ENCODE measurements at regions not wholly inside any gene's neighbourhood (a gene's known extent, or its start where the extent isn't known, plus 50 kb on each side); places are given as distances from the start of the nearest gene placed in this dataset.
A peak's percentile ranks its signal among the peaks of the same experiment; 100 is the strongest.

DNA sequence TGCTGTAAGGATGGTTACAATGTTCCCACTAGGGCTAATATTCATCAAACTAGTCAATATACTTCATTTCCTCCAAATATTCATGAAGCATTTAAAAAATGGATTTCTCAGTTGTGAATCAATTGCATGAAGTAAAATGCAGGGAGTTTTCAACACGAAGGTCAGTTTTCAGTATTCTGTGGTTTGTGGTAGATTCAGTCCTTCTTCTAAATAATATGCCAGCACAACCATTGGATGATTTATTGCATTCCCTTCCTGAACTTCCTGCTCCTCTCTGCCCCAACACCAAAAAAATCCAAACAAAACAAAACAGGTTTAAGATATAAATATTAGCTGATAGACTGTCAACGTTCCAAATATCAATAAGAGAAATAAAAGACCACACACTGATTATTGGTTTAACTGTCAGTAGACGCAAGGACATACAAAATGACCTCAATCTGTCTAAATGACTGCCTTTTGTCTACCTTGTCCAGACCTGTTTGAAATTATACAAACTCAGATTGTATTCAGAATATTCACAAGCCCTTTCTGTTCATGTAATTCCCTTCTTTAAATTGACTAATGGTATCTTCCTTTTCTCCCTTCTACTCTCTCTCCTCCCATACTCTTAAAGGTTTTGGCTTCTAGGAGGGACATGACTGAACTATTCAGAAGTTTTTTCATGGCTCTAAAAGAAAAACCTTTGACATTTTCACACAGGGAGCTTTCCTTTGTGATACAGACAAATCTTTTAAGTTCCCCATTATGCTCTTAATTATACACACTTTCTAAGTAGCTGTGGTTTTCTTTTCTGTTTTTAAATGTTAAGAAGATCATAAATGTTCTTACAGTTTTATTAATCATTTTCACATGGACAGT lies 92.6 kb upstream of the STT3B start:
- no peak for DNase-seq

DNA sequence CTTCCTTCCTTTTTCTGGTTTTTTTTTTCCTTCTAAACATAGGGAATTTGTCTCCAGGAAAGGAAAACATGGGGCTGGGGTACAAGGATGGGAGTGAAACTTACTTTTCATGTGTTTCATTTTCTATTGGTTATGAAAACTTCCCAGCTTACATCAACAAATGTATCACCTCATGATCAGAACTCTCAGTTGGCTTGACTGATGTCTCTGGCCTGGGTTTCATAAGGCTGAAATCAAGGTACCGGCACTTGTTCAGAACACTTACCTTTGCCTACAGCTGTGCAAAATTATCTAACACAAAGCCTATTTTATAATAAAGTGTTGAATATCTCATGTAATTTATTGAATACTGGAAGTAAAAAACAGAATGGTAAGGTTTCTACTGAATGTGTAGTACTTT lies 91.8 kb upstream of the STT3B start:
- no peak for DNase-seq

DNA sequence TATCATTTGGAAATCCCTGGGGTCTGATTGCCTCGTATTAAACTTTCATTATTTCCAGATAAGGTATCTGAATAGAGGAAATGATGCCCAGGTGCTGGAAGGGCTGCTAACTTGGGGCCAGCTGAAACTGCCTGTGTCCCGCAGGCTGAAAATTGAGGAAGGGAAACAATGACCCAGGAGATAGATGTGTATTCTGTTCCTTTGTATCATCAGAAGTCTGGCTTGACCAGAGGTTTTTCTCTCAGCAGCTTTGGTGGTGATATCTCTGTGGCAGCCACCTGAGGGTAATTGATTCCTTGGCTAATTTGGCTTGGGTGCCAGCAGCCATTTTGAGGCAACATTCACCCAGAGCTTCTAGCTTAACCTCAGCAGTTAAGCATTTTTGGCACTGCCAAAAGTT lies 90.0 kb upstream of the STT3B start:
- no peak for DNase-seq

DNA sequence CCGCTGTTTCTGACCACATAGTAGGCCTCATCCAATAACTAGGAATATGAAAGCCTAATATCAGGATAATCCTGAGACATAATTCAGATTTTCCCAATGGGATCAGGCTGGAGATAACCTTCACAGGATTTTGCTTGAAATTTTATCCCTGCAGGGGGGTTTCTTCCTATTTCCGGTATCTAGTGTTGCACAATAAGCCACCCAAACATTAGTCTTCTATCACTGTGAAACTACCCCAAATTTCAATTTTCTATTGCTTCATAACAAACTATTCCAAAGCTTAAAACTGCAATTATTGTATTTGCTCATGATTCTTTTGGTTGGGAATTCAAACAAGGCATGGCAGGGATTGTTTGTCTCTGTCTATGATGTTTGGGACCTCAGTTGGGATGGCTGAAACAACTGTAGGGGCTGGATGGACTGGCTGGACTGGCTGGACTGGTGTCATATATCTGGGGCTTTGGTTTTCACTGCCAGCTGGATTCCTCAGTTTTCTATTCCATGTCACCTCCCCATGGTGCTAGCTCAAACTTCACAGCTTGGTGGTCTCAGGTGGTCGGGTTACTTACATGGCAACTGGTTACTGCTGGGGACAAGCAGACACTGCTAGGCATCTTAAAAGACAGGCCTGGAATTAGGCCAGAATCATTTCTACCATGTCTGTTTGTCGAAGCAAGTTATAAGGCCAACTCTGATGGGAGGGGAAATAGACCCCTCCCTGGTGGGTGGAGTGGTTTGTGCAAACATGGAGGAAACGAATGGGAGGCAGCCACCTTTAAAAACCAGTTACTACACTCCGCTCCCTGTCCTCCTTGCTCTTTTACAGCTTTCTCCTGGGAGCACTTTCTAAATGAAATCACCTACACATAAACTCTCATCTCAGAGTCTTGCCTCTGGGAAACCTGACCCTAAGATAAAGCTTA lies 88.2 kb upstream of the STT3B start:
- DNase-seq, result no peak

DNA sequence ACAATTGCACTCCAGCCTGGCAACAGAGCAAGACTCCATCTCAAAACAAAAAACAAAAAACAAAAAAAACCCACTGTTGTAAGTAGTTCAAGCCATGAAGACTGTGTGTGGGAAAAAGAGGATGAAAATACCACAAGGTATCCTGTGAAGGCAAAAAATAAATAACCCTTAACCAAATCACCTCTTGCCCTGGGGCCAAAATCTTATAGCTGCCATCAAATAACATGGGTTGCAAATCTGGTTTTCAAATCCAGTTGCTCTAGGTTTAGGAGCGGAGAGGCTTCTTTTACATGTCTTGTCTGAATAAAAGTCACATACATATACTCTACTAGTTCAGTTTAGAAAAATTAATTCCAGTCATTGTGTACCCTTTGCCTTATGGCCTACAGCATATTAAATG lies 87.0 kb upstream of the STT3B start:
- DNase-seq, result no peak

DNA sequence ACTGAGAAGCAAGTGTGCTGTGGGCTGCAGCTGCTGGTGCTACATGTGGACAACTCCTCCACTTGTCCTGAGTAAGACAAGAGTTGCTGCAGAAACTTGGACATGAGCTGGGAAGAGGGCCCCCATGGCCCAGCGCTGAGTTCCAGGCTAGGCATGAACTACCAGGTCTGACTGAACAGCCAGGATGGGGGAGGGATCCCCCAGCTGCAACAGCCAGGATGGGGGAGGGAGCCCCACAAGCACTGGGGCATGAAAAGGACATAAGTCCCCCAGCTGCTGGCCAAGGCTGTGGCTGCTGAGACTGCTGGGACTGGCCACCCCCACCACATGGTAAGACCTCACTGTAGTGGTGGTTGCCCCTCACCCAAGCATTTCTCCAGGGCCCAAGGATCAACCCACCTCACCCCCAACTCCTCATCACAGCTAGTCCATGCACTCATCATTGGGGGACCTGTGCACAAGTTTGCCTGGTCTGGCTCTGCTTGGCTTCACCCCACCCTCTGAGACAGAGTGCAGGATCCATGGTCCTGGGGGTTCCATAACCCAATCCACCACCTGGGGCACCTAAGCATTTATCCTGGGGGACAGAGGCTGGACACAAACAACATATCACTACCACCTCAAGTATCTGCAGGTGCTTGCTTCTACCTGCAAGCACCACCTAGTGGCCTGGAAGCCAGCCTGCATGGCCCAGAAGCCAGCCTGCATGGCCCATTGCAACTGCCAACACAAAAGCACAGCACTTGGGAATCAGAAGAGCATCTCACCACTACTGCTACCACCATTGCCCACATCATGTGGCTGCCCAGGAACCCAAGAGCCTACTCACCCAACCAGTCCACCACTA lies 84.5 kb upstream of the STT3B start:
- no peak for DNase-seq

DNA sequence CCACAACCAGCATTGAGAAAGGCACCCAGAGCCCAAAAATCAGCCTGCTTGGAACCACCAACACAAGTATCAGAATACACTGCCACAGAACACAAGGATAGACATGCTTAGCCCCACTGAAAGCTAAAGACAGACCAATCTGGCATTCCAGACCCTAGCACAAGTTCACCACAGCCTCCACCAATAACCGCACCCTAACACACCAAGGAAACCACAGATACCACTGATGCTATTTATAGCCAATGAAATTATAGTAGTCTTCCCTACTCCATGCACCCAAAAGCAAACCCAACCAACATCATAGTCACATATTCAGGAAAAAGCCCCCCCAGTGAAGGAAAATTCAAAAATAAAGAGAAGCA lies 83.9 kb upstream of the STT3B start:
- no peak for DNase-seq

DNA sequence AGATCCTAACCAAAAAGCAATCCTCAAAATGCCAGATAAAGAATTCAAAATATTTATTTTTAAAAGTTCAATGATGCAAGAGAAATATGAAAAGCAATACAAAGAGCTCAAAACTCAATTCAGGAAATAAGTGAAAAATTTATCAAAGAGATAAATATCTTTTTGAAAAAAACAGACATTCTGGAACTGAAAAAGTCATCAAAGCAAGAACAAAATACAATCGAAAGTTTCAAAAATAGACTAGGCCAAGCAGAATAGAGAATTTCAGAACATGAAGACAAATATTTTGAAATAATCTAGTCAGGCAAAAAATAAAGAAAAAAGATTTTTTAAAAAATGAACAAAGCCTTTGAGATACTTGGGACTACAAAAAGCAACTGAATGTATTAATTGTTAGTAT lies 83.4 kb upstream of the STT3B start:
- no peak for DNase-seq

DNA sequence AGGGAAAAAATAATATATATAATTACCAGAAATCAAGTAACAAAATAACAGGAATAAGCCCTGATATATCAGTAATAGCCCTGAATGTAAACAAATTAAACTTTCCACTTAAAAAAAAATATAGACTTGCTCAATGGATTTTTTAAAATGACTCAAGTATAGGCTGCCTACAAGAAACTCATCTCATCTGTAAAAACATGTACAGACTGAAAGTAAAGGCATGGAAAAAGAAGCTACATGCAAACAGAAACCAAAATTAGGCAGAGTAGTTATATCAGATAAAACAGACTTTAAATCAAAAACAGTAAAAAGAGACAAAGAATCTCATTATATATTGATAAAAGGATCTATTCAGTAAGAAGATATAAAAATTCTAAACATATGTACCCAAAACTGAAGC lies 82.4 kb upstream of the STT3B start:
- DNase-seq, result no peak

DNA sequence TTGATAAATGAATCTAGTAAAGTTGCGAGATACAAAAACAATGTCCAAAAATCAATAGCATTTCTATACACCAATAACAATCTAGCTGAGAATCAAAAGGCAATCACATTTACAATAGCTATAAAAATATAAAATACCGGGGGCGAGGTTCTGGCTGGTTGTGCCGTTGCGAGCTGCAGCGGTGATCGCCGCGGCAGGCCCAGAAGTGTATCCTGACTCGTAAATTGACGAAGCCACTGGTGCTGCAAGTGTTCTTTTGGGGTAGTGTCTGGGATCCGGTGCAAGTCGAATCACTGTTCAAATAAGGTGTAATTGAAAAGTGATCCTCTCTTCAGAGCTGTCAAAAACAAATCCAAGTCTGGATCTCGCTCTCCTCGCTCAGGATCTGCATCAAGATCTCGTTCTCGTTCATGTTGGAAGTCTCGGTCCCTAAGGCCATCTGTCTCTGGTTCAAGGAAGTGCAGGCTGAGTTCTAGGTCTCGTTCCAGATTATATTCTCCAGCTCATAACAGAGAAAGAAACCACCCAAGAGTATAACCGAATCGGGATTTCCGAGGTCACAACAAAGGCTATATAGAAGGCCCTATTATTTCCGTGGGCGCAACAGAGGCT lies 80.1 kb upstream of the STT3B start:
- DNase-seq, result no peak

DNA sequence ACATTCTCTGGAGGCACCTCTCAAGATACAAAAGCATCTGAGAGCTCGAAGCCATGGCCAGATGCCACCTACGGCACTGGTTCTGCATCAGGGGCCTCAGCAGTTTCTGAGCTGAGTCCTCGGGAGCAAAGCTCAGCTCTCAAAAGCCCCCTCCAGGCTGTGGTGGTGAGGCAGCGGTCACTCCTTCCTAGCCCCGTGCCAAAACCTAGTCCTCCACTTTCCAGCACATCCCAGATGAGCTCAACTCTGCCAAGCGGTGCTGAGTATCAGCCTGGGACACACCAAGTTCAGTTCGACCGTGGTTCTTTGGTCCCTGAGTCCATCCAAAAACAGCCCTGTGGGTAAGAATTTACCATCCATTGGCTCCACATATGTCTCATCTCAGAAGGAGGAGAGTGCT lies 79.3 kb upstream of the STT3B start:
- DNase-seq, result no peak

DNA sequence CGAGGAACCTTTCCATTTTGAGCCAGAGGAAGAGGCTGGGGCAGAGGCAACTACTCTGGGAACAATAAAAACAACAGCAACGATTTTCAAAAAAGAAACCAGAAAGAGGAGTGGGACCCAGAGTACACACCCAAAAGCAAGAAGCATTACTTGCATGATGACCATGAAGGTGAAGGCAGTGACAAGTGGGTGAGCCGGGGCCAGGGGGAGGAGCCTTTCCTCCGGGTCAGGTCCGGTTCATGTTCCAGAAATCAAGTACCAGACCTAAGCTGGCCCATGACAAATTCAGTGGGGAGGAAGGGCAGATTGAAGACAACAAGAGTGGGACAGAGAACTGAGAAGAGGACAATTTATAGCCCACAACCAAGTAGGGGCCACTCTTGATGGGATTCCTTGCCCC lies 77.2 kb upstream of the STT3B start:
- no peak for DNase-seq

DNA sequence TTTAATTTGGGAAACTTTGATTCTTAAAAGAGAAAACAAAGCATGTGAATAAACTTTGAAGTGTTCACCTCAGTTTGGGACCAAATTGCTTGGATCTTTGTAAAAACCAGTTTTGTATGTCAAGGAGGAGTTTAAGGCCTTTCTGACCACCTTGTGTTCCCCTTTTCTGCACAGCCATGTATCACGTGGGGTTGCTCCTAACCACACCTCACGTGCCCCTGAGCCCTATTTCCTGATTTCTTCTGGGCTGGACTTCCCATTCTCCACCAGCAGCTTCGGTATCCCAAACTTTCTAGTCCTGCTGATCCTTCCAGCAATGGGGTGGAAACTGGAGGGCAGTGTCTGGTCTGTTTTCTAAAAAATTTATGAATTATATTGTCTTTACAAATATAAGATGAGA lies 76.4 kb upstream of the STT3B start:
- DNase-seq, result no peak

DNA sequence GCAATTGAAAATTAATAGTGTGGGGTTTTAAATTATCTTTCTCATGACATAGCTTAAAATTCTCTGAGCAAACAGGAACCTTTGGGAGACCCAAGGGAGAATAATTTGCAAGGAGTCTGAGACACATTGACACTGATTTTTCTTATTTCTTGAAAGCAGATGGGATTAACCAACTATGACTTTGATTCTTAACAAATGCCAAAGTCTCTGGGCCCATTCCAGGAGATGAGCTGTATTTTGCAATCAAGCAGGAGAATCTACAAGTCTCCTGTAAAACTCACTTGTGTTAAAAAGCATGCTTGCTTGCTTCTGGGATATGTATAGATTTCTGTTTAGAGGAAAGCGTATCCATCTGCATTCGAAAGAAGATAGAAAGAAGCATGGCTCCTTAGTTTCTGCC lies 71.3 kb upstream of the STT3B start:
- no peak for DNase-seq

DNA sequence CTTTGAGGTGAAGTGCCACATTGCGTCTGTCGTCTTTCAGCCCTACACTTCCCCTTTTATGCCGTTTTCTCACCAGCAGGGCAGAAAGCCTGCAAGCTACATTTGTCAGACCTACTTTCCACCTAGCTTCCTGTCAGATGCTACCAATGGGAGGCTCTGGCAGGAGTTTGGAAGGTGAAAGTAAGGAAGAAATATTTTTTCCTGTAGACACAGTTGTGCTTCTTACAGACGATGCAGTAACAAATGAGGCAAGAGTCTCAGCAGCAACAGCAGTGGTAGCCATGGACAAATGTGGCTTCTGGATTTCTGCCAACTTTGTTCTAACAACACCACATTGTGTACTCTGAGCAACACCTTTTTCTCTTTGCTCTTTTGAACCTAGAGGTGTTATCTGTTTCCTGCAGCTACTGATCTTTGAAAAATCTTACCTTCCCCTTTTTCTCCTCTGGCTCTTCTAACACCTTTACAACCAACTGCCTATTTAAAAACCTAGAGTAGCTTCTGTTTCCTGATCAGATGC lies 70.6 kb upstream of the STT3B start:
- DNase-seq, result peak in 1 of 2 donors; percentile 81

DNA sequence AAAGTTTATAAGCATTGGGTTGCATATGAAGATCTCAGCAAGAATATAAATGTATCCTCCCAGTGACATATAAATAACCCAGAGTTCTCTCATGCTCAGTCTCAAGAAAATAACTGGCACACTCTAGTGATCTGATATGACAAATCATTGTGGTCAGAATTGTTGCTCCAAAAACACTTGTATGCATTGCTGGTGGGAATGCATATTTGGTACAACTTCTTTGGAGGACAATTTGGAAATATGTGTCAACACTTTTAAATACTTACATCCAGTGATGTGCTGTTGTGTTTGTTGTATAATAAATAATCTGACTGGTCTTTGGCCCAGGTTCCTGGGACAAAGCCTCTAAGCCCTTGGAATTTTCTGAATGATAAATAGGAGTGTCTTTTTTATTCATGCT lies 66.7 kb upstream of the STT3B start:
- DNase-seq, result no peak

DNA sequence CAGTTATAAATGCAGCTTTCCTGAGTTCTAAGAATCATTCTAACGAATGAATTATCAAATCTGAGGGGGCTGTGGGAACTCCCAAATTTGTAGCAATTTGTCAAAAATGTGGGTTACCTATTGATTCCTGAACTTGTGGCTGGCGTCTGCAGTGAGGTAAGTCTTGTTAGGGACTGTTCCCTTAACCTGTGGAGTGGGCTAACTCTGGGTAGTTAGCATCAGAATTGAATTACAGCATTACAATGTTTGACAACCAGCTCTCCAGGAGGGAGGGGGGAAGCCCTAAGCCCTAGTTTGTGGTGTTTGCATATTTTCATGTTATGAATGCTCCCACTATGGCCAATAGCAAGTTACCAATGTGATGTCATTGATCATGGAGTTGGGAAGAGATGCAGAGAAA lies 65.9 kb upstream of the STT3B start:
- no peak for DNase-seq

DNA sequence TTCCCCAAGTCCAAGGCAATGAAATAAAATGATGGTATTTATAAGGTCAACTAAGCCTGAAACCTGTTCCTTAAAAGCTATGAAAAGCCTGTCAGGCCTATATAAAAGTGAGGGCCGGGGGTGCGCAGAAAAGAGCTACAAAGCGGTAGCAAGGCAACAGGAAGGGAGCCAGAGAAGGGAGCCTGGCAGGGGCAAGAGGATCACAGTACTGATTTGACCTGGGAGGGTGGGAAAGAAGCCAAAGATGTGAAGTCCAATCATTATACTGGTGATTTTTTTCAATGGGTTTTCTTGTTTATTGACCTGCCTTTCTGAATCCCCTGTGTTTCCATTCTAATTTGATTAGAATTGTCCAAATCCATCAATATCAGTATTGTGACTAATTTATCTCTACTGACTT lies 64.3 kb upstream of the STT3B start:
- no peak for DNase-seq

DNA sequence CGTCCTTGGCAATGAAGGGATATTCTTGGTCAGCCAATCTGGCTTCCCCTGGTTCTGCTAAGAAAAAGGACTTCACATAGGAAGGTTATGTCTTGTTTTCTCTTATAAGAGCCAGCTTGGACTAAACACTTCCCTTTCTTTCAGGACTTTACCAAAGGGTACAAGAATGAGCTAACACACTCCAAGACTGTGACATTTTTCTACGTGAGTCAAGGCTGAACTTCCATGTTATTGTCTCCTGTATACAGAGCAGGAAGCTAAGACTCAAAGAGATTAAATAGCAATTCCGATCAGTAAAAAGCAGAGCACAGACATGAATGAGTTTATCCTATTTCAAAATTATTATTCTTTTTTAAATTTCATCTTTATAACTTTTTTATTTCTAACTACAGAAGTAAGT lies 63.3 kb upstream of the STT3B start:
- DNase-seq, result no peak

DNA sequence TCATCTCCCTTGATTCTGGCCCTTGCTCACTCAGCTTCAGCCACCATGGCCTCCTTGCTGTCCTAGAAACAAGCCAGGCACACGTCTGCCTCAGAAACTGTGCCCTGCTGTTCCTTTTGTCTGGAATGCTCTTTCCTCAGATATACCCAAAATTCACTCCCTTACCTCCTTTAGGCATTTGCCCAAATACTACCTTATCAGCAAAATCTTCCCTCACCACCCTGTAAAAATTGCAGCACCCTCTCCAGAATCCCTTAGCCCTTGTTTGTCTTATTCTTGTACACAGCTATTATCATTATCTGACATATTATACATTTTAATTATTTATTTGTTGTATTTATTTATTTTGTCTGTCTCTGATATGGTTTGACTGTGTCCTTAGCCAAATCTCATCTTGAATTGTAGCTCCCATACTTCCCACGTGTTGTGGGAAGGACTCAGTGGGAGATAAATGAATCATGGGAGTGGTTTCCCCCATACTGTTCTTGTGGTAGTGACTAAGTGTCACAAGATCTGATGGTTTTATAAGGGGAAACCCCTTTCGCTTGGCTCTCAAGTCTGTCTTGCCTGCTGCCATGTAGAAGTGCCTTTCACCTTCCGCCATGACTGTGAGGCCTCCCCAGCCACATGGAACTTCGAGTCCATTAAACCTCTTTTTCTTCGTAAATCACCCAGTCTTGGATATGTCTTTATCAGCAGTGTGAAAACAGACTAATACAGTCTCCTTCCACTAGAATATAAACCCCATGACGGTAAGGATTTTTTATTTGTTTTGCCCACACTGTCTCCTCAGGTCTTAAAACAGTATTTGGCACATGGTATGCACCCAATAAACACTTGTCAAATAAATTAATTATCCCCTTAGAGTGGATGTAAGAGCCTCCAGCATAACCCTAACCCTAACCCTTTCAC lies 60.0 kb upstream of the STT3B start:
- DNase-seq, result no peak

DNA sequence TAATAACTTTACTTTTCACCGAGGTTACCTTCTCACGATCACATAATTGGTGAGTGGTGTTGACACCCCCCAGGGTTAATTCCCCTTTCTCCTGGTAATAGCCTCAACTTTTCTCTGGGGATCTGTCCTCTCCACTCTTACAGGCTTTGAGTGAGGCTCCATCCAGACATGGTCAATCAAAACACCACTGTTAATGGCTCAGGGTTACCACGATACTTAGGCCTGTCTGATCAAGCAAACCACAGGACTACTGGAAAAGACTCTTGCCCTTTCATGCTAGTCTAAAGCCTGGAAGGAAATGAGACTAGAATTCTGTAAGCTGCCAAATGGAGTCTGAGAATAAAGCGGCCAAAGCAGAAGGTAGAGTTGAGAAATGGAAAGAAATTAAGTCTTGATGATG lies 56.5 kb upstream of the STT3B start:
- DNase-seq, result no peak

DNA sequence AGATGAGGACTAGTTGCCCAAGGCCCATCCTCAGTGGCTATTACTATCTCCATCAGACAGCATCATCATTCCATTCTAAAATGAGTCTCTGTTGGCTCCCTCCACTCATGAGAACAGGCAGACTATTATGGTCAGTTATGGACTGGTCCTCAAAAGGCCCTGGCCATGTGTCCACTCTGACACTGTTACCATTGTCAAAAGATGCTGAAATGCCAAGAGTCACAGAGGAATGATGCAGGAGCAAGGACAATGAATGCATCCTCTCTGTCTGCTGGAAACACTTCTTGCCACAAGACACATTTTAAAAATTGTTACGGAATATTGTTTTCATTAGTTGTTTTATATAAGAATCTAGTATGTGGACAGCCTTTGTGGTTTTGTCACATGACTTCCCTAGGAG lies 53.3 kb upstream of the STT3B start:
- DNase-seq, result no peak

Data from bone marrow (tissue), 2 donors.